GM23338 (cell line): ENCODE measurements at regions not wholly inside any gene's neighbourhood (a gene's known extent, or its start where the extent isn't known, plus 50 kb on each side); places are given as distances from the start of the nearest gene placed in this dataset.

Experiments used
- CREB1 ChIP-seq: fragments of 250-450 bp; sonication (Bioruptor Pico); IDR thresholded peaks from 2 replicates; pipeline ENCODE4 v1.5.0; 2020; ENCODE audit warnings: low read depth, mild to moderate bottlenecking, moderate library complexity
- CTCF ChIP-seq, 2 experiments: fragments of 200-600 bp in 1 of 2; sonication (generic) in 1 of 2; conservative IDR thresholded peaks; 2 replicates each; pipeline versions ENCODE4 v1.5.1 to v1.6.1; 2016 to 2017; ENCODE audit warnings: antibody characterized with exemption in 2 of 2, low read depth in 2 of 2, mild to moderate bottlenecking in 2 of 2, moderate library complexity in 1 of 2
- EZH2 ChIP-seq: fragments of 200-600 bp; sonication (generic); IDR thresholded peaks from one replicate; pipeline ENCODE4 v1.8.0; 2017; ENCODE audit warnings: antibody characterized with exemption, mild to moderate bottlenecking, low read depth; ENCODE audit not compliant: unreplicated experiment
- EZH2phosphoT487 ChIP-seq: fragments of 200-600 bp; sonication (generic); IDR thresholded peaks from one replicate; pipeline ENCODE4 v1.8.1; 2018; ENCODE audit warnings: antibody characterized with exemption; ENCODE audit not compliant: unreplicated experiment
- JUNB ChIP-seq: IDR thresholded peaks from one replicate; pipeline ENCODE4 v1.6.1; 2016; ENCODE audit warnings: antibody characterized with exemption; ENCODE audit not compliant: unreplicated experiment
- NANOG ChIP-seq: IDR thresholded peaks from 2 replicates; pipeline ENCODE4 v1.6.1; 2016; ENCODE audit warnings: antibody characterized with exemption, borderline replicate concordance
- POLR2AphosphoS5 ChIP-seq: IDR thresholded peaks from 2 replicates; pipeline ENCODE4 v1.6.1; 2016; ENCODE audit warnings: antibody characterized with exemption, low read depth
- REST ChIP-seq: IDR thresholded peaks from one replicate; pipeline ENCODE4 v1.6.1; 2018; ENCODE audit warnings: antibody characterized with exemption; ENCODE audit not compliant: unreplicated experiment
- STAT1 ChIP-seq: IDR thresholded peaks from one replicate; pipeline ENCODE4 v1.6.1; 2016; ENCODE audit warnings: antibody characterized with exemption; ENCODE audit not compliant: unreplicated experiment
- ZNF331 ChIP-seq: fragments of 250-450 bp; sonication (Bioruptor Pico); IDR thresholded peaks from 2 replicates; pipeline ENCODE4 v1.5.0; 2020; ENCODE audit warnings: low read depth, mild to moderate bottlenecking, moderate library complexity

- TF ChIP-seq EZH2 (no peak), CTCF (conservative IDR thresholded peaks at IDR 0.05; ENCODE audit: low read depth in 2 of 2) (no peak), POLR2AphosphoS5 (no peak), JUNB (no peak), CREB1 (CRISPR knock-in tag) (no peak), NANOG (no peak), EZH2phosphoT487 (no peak), REST (no peak), STAT1 (no peak), ZNF331 (no peak)
These were observed 74.7 kb upstream of the TCF21 start for GRCh38 chr6:133814238-133814637.
